ENCODE measurements at regions not wholly inside any gene's neighbourhood (a gene's known extent, or its start where the extent isn't known, plus 50 kb on each side); places are given as distances from the start of the nearest gene placed in this dataset.

DNA sequence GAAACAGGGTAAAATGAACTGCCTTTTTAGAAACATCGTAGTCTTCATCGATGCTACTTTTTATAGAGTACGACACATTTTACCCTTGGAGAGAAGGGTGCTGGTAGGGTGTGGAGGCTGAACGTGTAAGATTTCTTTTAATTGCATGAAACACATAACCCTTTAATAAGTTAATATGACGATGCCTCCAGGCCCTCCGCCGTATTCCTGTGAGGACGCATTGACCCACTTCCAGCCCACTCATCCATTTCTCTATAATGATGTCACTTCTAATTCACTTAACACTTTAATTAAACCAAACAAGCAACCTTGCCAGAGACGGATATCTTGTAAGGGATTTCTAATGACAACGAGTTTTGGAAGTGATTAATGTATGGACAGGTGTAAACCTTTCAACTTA lies 158.7 kb downstream of the IRX2 start:
- TF ChIP-seq EZH2 (IDR thresholded peaks at IDR 0.05; ENCODE audit: insufficient read depth, low read length) (no peak), CTCF (IDR thresholded peaks at IDR 0.05; ENCODE audit: insufficient read depth, low read depth, low read length) (no peak)

All from astrocyte (in vitro differentiated cells and primary cell).